HPDE6-E6E7 (cell line): ENCODE measurements at regions not wholly inside any gene's neighbourhood (a gene's known extent, or its start where the extent isn't known, plus 50 kb on each side); places are given as distances from the start of the nearest gene placed in this dataset.
A peak's percentile ranks its signal among the peaks of the same experiment; 100 is the strongest.

Experiments used
- DNase-seq: peaks from one replicate; pipeline ENCODE4 v3.0.0; 2011; ENCODE audit warnings: missing footprints; ENCODE audit errors: extremely low spot score

DNA sequence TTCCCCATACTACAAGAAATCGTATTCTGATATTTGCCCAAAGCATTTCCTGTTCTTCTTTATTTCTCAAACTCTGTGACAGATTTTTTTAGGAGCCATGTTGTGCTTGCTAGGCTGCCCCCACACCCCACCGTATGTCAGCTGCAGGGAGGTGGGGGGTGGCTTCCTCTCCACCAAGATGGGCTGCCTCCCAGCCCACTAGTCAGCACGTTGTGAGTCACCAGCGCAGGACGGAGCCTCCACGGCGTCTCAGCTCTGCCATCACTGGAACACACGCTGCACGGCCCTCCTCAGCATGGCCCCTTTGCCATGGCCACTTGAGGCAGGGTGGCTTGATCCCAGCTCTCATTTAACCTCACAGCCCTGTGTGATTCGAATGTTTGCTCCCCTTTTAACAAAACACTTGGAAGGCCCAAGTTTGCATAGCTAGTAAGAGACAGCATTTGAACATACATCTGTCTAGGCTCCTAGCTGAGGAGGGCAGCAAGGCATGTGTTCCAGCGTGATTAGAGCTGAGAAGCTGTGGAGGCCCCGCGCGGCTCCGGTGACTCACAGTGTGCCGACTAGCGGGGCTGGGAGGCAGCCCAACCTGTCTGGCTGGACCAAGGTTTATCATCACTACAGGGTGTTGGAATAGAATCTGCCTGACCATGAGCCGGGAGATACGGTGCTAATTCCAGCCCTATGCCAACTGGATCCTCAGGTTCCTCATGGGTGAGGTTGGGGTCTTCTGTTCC is 180.7 kb upstream of the NCAM1 start:
- peak; percentile 25 for DNase-seq

DNA sequence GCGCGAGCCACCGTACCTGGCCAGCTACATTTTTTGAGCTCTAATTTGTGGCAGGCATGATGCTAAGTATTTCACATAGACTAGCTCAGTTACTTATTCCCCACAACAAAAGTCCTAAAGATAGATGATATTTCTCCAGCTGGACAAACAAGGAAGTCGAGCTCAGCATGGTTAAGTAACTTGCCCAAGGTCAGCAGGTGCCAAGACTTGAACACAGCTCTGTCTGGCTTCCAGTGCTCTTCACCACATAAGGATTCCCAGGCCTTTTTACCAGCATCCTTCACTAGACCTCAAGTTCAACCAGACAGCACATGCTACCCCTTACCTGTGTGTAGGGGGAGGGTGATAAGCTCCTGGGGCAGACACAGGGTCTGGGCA is 177.3 kb upstream of the NCAM1 start:
- no peak for DNase-seq

DNA sequence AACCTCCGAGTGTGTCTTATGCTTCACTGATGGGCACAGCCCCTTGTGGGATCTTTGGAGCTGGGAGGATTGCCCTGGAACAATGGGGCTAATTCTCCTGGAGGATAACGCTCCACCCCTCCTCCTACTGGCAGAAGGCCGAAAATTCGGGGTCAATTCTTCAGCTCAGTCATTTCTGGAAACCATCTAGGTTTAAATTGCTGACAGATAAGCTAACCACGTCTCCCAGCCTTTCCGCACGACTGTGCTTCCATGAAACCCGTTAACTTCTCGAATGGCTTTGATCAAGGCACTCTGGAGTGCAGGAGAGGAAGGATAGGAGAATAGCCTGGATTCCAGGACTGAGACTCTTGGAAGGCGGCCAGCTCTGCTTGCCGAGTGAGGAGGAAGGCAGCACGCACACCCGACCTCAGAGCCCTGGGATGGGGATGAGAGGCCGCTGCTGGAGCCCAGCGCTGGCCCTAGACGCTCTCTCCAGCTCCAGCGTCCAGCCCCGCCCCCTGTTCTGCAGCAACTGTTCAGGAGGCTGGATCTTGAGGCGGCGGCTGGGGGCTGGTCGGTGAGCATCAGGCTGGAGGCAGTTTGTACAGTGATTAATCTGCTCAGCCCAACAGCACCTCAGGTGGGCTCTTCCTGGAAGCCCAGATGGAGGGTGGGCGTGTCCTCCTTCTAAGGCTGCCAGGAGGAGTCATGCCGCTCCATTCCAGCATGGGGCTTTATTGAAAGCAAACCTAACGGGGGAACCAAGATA is 176.7 kb upstream of the NCAM1 start:
- no peak for DNase-seq

DNA sequence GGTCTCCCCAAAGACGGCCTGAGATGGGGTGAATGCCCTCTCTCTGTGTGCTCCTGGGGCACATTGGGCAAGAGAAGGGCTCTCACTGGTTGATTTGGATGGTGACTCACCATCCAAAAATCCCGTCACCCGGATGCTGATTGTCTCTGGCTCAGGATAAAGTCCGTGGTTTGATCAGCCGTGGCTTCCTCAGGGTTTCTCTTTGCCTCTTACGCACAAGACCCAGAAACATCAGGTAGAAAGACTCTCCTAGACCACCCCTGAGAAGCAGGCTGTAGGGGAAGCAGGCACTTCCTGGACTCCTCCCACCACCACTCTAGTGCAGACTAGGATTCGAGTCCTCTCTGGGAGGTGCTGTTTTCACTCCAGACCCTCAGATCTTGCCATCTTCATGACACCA is 176.1 kb upstream of the NCAM1 start:
- DNase-seq = no peak

DNA sequence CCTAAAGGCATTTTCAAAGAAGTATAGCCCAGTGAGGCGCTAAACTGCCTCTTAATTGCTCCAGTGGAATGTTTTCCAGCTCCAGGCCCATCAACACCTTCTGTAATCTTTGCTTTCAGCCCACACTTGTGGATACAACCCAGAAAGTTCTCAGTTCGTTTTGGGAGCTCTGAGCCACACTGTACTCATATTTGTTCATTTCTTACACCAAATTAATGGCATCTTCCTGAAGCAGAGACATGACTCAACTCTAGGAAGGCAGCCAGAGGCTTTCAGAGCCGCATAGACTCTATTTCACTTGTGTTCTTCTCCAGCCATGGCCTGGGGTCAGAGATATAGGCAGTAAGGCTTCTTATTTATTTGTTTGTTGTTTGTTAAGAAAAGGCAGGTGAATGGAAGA is 175.5 kb upstream of the NCAM1 start:
- no peak for DNase-seq

DNA sequence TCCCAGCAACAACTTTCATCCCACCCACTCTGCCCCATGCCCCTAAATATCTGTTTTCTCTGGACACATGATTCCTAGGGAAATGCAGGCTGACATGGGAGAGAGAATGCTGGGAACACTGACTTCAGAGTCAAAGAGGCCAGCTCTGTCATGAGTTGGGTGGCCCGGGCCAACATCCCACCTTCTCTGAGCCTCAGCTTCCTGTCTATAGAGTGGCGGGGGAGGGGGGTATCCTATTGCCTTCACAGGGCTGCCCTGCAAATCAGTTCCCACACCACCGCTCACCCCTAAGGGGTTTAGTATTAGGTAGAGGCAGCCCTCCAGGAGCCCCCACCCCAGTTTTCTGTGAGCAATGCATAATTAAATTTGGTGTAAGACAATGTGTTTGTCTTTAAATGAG is 175.0 kb upstream of the NCAM1 start:
- no peak for DNase-seq

DNA sequence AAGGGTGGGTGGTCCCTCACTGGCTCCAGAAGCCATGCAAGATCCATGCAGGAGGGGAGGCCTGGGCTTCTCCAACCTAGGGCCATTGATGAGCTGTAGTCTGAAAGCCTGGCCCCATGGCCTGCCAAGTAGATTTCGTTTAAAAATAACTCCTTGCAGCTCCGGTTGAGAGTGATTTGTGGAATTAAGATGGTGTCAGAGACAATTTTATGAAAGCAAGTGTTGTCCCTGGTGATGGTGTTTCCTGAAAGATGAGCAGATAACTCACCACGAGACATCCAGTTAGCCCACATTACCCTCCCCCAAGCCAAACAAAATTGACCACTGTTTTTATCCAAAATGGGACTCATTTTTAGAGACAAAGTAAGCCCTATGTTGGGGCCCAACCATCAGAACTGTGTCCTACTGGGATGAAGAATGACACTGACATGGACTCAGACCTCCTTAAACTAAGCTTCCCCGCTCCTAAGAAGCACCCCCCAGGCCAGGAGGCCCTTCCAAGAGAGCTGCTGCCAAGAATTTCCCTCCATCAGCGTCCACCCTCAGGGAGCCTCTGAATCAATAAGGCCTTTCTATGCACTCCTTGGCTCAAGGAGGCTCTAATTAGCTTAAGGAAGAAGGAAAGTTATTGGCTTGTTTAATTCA is 174.2 kb upstream of the NCAM1 start:
- no peak for DNase-seq

DNA sequence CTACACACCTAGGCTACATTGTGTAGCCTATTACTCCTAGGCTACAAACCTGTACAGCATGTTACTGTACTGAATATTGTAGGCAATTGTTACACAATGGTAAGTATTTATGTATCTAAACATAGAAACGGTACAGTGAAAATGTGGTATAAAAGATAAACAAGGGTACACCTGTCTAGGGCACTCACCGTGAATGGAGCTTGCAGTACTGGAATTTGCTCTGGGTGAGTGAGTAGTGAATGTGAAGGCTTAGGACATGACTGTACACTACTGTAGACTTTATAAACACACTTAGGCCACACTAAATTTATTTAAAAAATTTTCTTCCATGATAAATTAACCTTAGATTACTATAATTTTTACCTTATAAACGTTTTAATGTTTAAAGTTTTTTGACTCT is 171.7 kb upstream of the NCAM1 start:
- no peak for DNase-seq

DNA sequence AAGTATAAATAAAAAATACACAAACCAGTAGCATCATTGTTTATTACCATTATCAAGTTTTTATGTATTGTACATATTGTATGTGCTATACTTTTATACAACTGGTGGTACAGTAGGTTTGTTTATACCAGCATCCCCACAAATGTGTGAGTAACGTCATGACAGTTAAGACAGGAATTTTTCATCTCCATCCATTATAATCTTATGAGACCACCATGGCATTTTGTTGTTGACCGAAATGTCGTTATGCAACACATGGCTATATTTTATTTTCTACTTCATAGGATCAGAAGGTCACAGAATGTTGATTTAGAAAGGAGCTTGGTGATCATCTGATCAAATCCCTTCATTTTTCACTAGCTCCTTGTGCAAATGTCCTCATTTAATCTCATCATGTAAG is 170.9 kb upstream of the NCAM1 start:
- DNase-seq = no peak

DNA sequence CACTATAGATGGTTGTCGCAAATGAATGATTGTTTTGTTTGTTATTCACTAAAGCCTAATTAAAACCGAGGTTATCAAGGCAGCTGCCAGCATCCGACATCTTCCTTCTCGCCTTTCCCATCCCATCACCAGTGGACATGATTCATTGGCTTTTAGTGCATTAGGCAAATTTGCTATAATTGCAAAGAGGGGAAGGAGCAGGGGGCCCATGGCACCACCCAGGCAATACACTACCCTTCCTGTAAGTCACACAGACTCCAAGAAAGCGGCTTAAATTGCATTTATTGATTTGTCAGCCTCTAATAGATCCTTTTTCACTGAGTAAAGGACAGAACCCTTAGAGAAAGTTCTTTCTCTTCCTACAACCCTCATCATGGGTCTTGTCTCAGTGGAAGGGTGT is 169.2 kb upstream of the NCAM1 start:
- DNase-seq = no peak

DNA sequence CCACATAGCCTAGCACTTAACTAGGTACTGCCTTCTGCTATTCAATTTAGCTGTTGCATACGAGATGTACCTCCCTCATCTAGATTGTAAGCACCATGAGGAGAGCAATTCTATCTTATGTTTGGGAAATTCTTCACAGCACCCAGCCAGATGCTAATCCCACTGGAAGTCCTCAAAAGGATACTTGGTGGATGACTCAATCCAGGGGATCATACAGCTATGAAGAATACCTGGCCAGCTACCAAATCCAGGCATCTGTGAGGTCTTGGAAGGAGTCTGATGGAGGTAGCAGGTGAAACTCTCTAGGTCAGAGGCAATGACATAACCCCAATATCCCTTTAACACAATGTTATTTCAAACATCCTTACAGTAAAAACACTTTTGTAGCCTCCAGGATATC is 167.8 kb upstream of the NCAM1 start:
- DNase-seq = no peak

DNA sequence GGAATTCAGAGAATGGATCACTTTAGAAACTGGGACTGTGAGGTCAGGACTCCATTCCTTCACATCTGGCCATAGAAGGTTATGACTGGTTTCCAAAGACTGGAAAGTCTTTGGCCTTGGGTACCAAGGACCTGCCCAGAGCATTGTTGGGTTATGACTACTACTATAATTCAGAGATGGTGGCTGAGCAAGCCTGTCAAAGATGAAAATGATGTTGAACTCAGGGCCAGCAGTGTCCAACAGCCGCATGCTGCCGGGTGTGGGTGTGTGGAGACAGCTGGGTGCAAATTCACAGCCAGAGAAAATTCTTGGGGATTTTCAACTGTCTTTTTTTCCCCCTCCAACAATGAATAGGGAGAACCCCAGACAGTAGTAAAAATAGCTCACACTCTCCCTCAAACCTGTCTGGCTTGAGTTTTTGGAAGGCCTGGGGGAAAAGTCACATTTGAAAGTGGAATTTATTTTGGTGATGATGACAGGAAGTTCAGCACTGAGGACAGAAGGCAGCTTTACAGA is 166.8 kb upstream of the NCAM1 start:
- no peak for DNase-seq

DNA sequence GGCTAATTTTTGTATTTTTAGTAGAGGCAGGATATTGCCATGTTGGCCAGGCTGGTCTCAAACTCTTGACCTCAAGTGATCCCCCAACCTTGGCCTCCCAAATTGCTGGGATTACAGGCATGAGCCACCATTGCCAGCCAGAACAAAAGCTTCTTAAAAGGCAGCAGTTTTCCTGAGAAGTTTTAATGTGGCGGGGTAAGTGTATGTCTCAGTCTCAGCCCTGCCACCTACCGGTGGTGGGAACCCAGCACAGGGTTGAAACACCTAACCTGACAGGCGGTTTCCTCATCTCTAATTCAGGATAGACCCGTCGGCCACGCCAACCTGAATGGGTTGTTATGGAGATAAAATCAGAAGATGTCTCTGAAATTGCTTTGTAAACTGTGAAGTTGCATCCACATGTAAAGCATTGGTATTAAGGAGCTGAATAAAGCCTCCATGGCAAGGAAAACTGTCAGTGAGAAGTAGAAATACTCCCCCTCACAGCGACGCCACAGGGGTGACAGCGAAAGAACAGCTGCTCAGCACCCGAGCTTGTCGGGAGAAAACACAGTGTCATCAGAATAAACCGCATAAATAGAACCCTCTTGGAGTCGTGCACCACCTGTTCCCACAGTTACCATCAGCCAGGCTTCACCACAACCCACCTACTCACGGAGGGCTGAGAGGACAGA is 165.9 kb upstream of the NCAM1 start:
- DNase-seq = peak; percentile 42

DNA sequence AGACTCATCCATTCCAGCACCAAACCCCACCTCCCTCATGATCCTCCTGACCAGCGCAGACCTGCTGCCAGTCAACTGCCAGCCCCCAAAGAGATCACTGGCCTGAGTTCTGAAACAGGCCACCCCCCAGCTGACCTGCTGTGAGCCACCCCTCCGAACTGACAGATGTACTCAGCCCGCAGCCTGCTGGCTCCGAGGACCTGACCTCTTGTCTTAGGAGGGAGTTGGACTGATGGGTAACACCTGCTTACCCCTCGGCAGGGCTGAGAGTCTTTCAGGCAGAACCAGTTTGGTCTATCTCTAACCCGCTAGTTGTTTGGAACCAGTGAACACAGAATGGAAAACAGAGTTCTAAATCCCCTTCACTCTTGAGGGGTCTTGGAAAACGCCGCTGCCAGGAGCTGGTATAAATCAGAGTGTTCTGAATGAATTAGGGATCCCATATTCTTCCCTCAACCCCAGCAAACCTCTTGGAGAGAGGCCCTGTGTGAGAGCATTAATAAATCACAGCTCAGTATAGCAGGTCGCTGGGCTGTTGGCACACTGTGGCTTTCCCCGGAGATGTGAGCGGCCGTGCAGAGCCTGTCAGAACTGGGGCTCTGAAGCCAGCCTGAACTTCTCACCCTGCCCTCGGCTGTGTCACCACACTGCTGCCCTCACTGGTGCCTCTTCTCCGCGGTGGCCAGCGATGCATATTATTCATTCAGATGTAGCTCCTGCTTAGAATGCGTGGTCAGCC is 165.1 kb upstream of the NCAM1 start:
- no peak for DNase-seq

DNA sequence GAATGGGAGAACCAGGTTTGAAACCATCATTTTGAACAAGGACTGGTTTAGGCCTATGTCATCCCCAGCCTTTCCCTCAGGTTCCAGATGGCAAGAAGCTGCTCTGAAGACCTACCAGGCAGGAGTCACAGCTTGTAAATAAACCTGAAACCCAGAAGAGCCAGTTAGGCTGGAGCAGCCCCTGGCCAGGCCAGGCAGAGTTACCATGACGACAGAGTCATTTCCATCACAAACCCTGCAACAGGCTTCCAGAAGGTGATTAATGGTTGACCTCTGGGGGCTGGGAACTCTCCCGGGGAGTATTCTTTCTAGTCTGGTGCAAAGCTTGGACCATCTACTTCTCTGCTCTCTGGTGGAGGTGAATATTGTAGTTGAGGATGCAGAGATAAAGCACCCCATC is 164.1 kb upstream of the NCAM1 start:
- DNase-seq = no peak

DNA sequence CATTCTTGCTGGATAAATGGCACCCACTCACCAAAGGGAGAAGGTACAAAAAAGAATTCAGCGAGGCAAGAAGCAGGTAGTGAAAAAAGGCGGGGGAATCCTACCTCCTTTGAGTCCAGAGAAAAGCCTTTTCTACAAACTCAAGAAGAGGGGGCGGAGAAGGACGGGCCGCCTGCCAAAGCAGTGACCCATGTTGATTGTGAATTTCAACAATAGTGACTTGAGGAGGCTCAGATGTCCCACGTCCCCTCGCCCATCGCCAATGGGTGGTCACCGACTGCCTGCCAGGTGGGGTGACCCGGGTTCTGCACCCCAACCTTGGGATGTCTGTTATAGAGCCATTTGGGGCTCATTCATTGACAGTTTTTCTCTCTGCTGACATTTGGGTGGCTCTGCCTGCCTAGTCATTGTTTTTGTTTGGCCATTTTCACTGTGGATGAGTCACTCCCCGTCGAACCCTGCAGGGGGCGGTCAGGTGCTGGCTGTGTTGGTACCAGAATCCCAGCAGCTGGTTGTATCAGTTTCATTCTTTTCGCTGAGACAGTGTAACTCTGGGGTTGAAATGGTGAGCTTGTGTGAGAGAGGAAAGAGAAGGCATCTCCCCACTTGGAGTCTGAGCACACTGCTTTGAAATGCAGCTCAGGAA is 163.4 kb upstream of the NCAM1 start:
- no peak for DNase-seq

DNA sequence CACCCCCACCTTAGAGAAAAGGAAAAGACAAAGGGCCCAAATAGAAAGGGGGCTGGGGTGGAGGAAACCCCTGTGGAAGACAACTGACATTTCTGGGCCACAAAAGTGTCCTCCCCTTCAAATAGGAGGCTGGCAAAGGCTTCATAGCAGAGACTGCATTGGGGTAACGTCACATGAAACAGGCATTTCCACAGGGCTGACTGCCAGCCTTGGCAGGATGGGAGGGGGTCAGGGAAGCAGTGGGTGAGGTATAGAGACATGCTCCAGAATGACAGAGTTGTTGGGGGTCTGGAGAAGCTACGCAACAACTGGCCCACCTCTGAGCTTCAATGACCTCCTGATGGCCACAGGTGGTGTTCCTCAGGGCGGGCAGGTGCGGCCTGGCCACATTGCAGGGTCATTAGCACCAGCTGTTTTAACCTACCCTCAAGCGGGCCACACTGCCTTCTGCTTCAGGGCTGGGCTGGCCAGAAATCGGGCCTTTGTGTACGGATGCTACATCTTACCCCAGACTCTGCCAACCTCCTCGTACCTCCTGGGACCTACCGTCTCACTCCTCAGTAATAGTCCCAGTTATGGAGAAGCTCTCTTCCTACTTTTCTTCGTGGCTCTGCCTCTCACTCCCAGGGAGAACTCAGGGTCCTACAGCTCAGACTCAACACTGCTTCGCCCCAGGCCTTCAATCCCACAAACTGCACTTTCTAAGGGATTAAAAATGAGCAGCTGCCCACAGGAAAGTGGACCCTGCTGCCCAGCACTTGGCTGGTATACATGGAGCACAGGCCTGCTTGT is 160.0 kb upstream of the NCAM1 start:
- no peak for DNase-seq

DNA sequence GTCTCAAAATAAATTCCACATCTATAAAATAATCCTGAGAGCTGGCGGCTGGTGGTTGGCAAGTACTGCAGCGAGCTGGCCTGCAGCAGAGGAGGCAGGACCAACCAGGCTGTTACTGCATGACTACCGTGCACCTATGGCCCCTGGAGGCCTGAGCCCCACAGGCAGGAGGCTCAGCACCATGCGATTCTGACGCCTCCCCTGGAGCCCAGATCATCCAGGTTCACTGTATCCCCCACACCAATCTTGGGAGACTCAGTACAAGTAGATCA is 159.5 kb upstream of the NCAM1 start:
- DNase-seq = no peak

DNA sequence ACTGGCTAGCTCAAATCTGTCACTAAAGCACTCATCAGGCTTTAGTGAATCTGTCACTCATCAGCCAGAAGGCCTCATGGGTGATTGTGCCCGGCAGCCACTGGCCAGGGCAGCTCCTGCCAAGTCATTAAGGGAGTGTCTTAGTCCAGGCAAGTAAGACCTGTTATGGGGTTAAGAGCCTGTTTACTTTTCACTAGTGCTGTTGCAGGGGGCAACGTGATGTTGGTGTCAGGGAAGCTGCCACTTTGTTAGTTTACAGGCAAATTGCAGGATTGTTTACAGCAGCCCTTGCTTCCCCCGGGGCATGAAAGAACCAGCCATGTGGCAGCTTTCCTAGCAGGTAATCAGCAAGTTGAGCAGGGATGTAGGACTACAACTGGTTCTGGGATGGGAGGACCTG is 155.6 kb upstream of the NCAM1 start:
- DNase-seq = no peak

DNA sequence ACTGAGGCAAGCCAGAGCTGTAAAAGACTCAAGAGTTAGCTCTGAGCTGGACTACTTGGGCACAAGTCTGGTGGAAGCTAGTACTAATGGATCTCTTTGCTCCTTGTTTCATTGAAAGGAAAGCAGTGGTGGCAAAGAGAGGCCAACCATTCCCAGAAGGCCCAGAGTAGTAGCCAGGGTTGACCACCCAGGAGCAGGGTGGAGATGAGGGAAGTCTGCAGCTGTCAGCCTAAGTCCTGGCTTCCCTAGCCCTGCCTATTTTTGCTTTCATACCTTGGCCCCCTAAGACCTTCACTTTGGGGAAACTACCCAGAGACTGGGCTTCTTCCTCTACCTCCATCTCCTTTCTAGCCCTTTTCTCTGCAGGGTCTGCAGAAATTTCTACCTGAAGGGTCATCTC is 155.0 kb upstream of the NCAM1 start:
- DNase-seq = no peak

DNA sequence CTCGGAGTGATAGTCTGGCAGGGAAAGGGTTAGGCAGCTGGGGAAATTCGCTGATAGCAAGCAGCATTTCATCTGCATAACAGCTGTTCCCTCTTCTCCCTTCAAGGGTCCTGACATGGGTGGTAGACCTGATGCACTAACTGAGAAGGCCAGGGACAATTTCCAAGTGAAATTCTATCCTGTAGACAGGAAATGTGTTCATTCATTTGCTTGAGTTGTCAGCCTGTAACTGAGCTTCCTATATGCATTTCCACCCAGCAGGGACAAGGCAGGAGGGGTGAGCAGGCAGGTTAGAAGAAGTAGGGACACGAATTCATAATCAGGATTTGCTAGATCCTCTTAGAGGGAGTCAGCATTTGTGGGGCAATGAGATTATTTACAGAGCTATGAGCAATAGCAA is 154.3 kb upstream of the NCAM1 start:
- DNase-seq = no peak
